HEK293 (cell line): ENCODE measurements at regions not wholly inside any gene's neighbourhood (a gene's known extent, or its start where the extent isn't known, plus 50 kb on each side); places are given as distances from the start of the nearest gene placed in this dataset.

ENCODE experiments used
- CTCF ChIA-PET: fragments of 350-600 bp; formaldehyde crosslinking; extraction: SDS; loops from one replicate; lab custom pipeline; 2021; ENCODE audit warnings: antibody characterized with exemption; lab: Yijun Ruan, JAX
- POLR2A ChIA-PET: fragments of 300-600 bp; formaldehyde crosslinking; extraction: SDS; loops from one replicate; lab custom pipeline; 2020; ENCODE audit warnings: antibody characterized with exemption, inconsistent platforms; lab: Yijun Ruan, JAX
- H3K27ac ChIP-seq: fragments of 200-500 bp; sonication (Bioruptor generic); 2 replicates; pipeline ENCODE4 v1.5.1; 2014; ENCODE audit warnings: low read depth, low read length, control low read depth, inconsistent platforms; ENCODE audit errors: extremely low read depth
- H3K36me3 ChIP-seq, 2 experiments: fragments of 200-500 bp in 1 of 2; sonication (Bioruptor generic) in 1 of 2; 1 replicate in 1 of 2; 2 replicates in 1 of 2; pipeline ENCODE4 v1.5.1; 2014 to 2017; ENCODE audit warnings: inconsistent platforms in 2 of 2, low read length in 2 of 2; ENCODE audit not compliant: control insufficient read depth in 2 of 2, insufficient read depth in 1 of 2
- H3K4me1 ChIP-seq: fragments of 200-500 bp; sonication (Bioruptor generic); 2 replicates; pipeline ENCODE4 v1.5.1; 2014; ENCODE audit warnings: mild to moderate bottlenecking, low read length, inconsistent platforms; ENCODE audit not compliant: control insufficient read depth, insufficient read depth
- H3K4me3 ChIP-seq: 2 replicates; pipeline ENCODE4 v1.5.1; 2011; ENCODE audit warnings: low read depth, mild to moderate bottlenecking, control low read depth, low read length, moderate library complexity
- H3K9me3 ChIP-seq: fragments of 200-500 bp; sonication (Bioruptor generic); 2 replicates; pipeline ENCODE4 v1.5.1; 2014; ENCODE audit warnings: low read depth, low read length, inconsistent platforms; ENCODE audit not compliant: control insufficient read depth, insufficient read depth
- HIC1 ChIP-seq: fragments of 450-650 bp; formaldehyde crosslinking; IDR thresholded peaks from 2 replicates; pipeline ENCODE4 v1.5.1; 2016; ENCODE audit warnings: missing biosample characterization, missing genetic modification characterization
- PBX3 ChIP-seq: sonication (generic); formaldehyde crosslinking; IDR thresholded peaks from 2 replicates; pipeline ENCODE4 v1.8.1; 2022; ENCODE audit warnings: mild to moderate bottlenecking, moderate library complexity, missing genetic modification reagents
- ZNF140 ChIP-seq: fragments of 450-650 bp; formaldehyde crosslinking; IDR thresholded peaks from 2 replicates; pipeline ENCODE4 v1.5.1; 2016; ENCODE audit warnings: missing biosample characterization, missing genetic modification characterization
- ZNF280C ChIP-seq: fragments of 450-650 bp; formaldehyde crosslinking; IDR thresholded peaks from 2 replicates; pipeline ENCODE4 v1.5.1; 2016; ENCODE audit warnings: missing biosample characterization, missing genetic modification characterization
- ZNF302 ChIP-seq: fragments of 450-650 bp; formaldehyde crosslinking; IDR thresholded peaks from 2 replicates; pipeline ENCODE4 v1.5.1; 2016; ENCODE audit warnings: missing biosample characterization, missing genetic modification characterization, low read depth
- ZNF311 ChIP-seq: fragments of 450-650 bp; formaldehyde crosslinking; IDR thresholded peaks from 2 replicates; pipeline ENCODE4 v1.5.1; 2017; ENCODE audit warnings: missing biosample characterization, missing genetic modification characterization, borderline replicate concordance
- ZNF529 ChIP-seq: fragments of 450-650 bp; formaldehyde crosslinking; IDR thresholded peaks from 2 replicates; pipeline ENCODE4 v1.5.1; 2017; ENCODE audit warnings: missing genetic modification characterization, missing biosample characterization; ENCODE audit not compliant: insufficient replicate concordance
- ZNF580 ChIP-seq: fragments of 450-650 bp; formaldehyde crosslinking; IDR thresholded peaks from 2 replicates; pipeline ENCODE4 v1.5.1; 2016; ENCODE audit warnings: missing biosample characterization, missing genetic modification characterization
- ZNF658 ChIP-seq: fragments of 450-650 bp; formaldehyde crosslinking; IDR thresholded peaks from 2 replicates; pipeline ENCODE4; 2016; ENCODE audit warnings: missing biosample characterization, missing genetic modification characterization
- ZSCAN4 ChIP-seq: fragments of 450-650 bp; formaldehyde crosslinking; IDR thresholded peaks from 2 replicates; pipeline ENCODE4 v1.5.1; 2017; ENCODE audit warnings: missing biosample characterization, missing genetic modification characterization

- no peak for TF ChIP-seq ZNF280C (tag by site-specific recombination)
- Histone ChIP-seq H3K27ac (no peak overlapping the region), H3K9me3 (no peaks in the 10 kb centered on the region), H3K4me1 (peaks cover 12% of the 10 kb centered on the region), H3K36me3 (no peaks in the 10 kb centered on the region), H3K4me3 (no peak overlapping the region)
- ChIA-PET POLR2A (interaction anchor here (0.6 kb wide), 1 partner anchor 9 kb away, joined by 3 read pairs; no protein-coding TSS in a partner anchor), CTCF (interaction anchor here (0.8 to 4.7 kb wide), 3 partner anchors 13 to 224 kb away, joined by 3 to 31 read pairs (median 8); no protein-coding TSS in a partner anchor)
Observed at GRCh38 chr18:70420146-70420898, 131.5 kb downstream of the SOCS6 start.

- no peak for TF ChIP-seq ZNF302 (tag by site-specific recombination)
- TF ChIP-seq ZNF658 (tag by site-specific recombination), result no peak
- no peak for TF ChIP-seq PBX3 (CRISPR knock-in tag)
- no peak for TF ChIP-seq ZNF580 (tag by site-specific recombination)
- no peak for TF ChIP-seq HIC1 (tag by site-specific recombination)
- TF ChIP-seq ZNF140, result no peak
- TF ChIP-seq ZNF529 (tag by site-specific recombination), result no peak
- TF ChIP-seq ZNF311, result no peak
- TF ChIP-seq, all 188 proteins: peak for 0
- CTCF ChIA-PET, result interaction anchor here (0.6 to 4.7 kb wide), 4 partner anchors 14 to 38 kb away, joined by 3 to 31 read pairs (median 6); no protein-coding TSS in a partner anchor
- H3K4me3 ChIP-seq, result no peak overlapping the region
- H3K4me1 ChIP-seq, result peaks cover 12% of the 10 kb centered on the region
- POLR2A ChIA-PET, result interaction anchor here (0.6 kb wide), 1 partner anchor 8 kb away, joined by 3 read pairs; no protein-coding TSS in a partner anchor
- no peaks in the 10 kb centered on the region for H3K36me3 ChIP-seq
- no peaks in the 10 kb centered on the region for H3K9me3 ChIP-seq
- H3K27ac ChIP-seq, result no peak overlapping the region
Observed at GRCh38 chr18:70419526-70419925, 130.7 kb downstream of the SOCS6 start.

GRCh38 chr18:70418546-70419311, 129.9 kb downstream of the SOCS6 start:
- CTCF ChIA-PET, result interaction anchor here (2.1 to 4.7 kb wide), 2 partner anchors 15 to 32 kb away, joined by 8 to 31 read pairs; no protein-coding TSS in a partner anchor

More at GRCh38 chr18:70418546-70419311, 129.9 kb downstream of the SOCS6 start:
- Histone ChIP-seq H3K27ac (no peak overlapping the region), H3K4me1 (peaks cover 12% of the 10 kb centered on the region), H3K9me3 (no peaks in the 10 kb centered on the region), H3K4me3 (no peak overlapping the region), H3K36me3 (no peaks in the 10 kb centered on the region)
- no peak for TF ChIP-seq ZNF529 (tag by site-specific recombination)
- TF ChIP-seq ZSCAN4, result peak; percentile 66; the same call in 1 of the 2 replicates
- POLR2A ChIA-PET, result no interaction called here
